HepG2 (cell line): ENCODE measurements at regions not wholly inside any gene's neighbourhood (a gene's known extent, or its start where the extent isn't known, plus 50 kb on each side); places are given as distances from the start of the nearest gene placed in this dataset.

Experiments used
- ATF4 ChIP-seq, 2 experiments: fragments of 450-650 bp in 1 of 2; sonication (generic) in 1 of 2; formaldehyde crosslinking; IDR thresholded peaks; 2 replicates each; pipeline versions ENCODE4 v1.5.0 to v1.8.0; 2020 to 2022; ENCODE audit warnings: mild to moderate bottlenecking in 1 of 2, missing genetic modification reagents in 1 of 2
- ELF4 ChIP-seq: sonication (generic); formaldehyde crosslinking; IDR thresholded peaks from 2 replicates; pipeline ENCODE4 v1.5.0; 2020; ENCODE audit warnings: missing genetic modification reagents, mild to moderate bottlenecking, moderate library complexity, borderline replicate concordance
- NFE2L1 ChIP-seq: sonication (generic); formaldehyde crosslinking; IDR thresholded peaks from 2 replicates; pipeline ENCODE4 v1.4.0; 2020; ENCODE audit warnings: missing genetic modification reagents, mild to moderate bottlenecking, borderline replicate concordance
- NFYB ChIP-seq: sonication (generic); formaldehyde crosslinking; IDR thresholded peaks from 2 replicates; pipeline ENCODE4 v1.4.0; 2020; ENCODE audit warnings: missing genetic modification reagents
- NR2F2 ChIP-seq: IDR thresholded peaks from 2 replicates; pipeline ENCODE4 v1.6.1; 2012; ENCODE audit warnings: low read depth, inconsistent platforms, borderline replicate concordance
- POLR2A ChIP-seq, 2 experiments: IDR thresholded peaks; 2 replicates each; pipeline ENCODE4 v1.6.1; 2011; ENCODE audit warnings: low read depth in 2 of 2, low read length in 2 of 2, mild to moderate bottlenecking in 1 of 2, moderate library complexity in 1 of 2; ENCODE audit not compliant: insufficient read depth in 1 of 2
- POLR2AphosphoS5 ChIP-seq: IDR thresholded peaks from 2 replicates; pipeline ENCODE4 v1.6.1; 2012; ENCODE audit warnings: low read depth, low read length
- SMC3 ChIP-seq: IDR thresholded peaks from 2 replicates; pipeline ENCODE4 v1.6.1; 2011; ENCODE audit warnings: low read length, improper control_type of control experiment
- TEAD3 ChIP-seq: optimal IDR thresholded peaks from 2 replicates; pipeline ENCODE3; 2016; ENCODE audit warnings: borderline replicate concordance
- ZFYVE20 ChIP-seq: sonication (generic); formaldehyde crosslinking; IDR thresholded peaks from 2 replicates; pipeline ENCODE4 v1.8.0; 2023; ENCODE audit warnings: low read depth, mild to moderate bottlenecking, moderate library complexity, missing genetic modification reagents, borderline replicate concordance
- ZNF629 ChIP-seq: sonication (generic); formaldehyde crosslinking; conservative IDR thresholded peaks from 2 replicates; pipeline ENCODE4 v1.5.0; 2020; ENCODE audit warnings: missing genetic modification reagents
- TF ChIP-seq, protein P1 (sequence below): sonication (generic); formaldehyde crosslinking; IDR thresholded peaks from 2 replicates; pipeline ENCODE4 v1.4.0; 2020; ENCODE audit warnings: missing genetic modification reagents

DNA sequence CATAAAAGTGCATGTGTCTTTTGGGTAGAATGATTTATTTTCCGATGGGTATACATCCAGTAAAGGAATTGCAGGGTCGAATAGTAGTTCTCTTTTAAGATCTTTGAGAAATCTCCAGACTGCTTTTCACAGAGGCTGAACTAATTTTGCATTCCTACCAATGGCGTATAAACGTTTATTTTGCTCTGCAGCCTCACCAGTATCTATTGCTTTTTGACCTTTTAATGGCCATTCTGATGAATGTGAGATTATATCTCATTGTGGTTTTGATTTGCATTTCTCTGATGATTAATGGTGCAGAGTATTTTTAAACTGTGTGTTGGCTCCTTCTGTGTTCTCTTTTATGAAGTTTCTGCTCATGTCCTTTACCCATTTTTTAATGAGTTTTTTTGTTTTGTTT, 1020.1 kb downstream of the NXPH1 start:
- TF ChIP-seq TEAD3 (CRISPR knock-in tag) (no peak), ATF4 (CRISPR knock-in tag; IDR thresholded peaks at IDR 0.05) (no peak), ELF4 (CRISPR knock-in tag) (no peak), NR2F2 (no peak), ZNF629 (CRISPR knock-in tag) (no peak), POLR2AphosphoS5 (no peak), NFYB (CRISPR knock-in tag) (no peak), POLR2A (IDR thresholded peaks at IDR 0.05; ENCODE audit: insufficient read depth in 1 of 2, low read depth in 2 of 2, low read length in 2 of 2) (no peak), SMC3 (no peak), ZFYVE20 (CRISPR knock-in tag) (no peak), NFE2L1 (CRISPR knock-in tag) (no peak)
- TF ChIP-seq, protein P1, sequence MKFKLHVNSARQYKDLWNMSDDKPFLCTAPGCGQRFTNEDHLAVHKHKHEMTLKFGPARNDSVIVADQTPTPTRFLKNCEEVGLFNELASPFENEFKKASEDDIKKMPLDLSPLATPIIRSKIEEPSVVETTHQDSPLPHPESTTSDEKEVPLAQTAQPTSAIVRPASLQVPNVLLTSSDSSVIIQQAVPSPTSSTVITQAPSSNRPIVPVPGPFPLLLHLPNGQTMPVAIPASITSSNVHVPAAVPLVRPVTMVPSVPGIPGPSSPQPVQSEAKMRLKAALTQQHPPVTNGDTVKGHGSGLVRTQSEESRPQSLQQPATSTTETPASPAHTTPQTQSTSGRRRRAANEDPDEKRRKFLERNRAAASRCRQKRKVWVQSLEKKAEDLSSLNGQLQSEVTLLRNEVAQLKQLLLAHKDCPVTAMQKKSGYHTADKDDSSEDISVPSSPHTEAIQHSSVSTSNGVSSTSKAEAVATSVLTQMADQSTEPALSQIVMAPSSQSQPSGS (CRISPR knock-in tag), result no peak
